ENCODE measurements at regions not wholly inside any gene's neighbourhood (a gene's known extent, or its start where the extent isn't known, plus 50 kb on each side); places are given as distances from the start of the nearest gene placed in this dataset.

- H3K4me3 ChIP-seq (ENCODE audit: low read depth, low read length): no peak overlapping the region
- DNase-seq (ENCODE audit: low read depth, low spot score): no peak
- TF ChIP-seq CTCF (IDR thresholded peaks at IDR 0.05; ENCODE audit: low read depth, low read length): no peak
- in situ Hi-C loops (cut with HindIII; ENCODE audit: low sequenced_read_pairs): no loop called here
Observed at GRCh38 chr15:37794947-37795346, 139.5 kb upstream of the TMCO5A start.

GRCh38 chr15:37801529-37801928, 132.9 kb upstream of the TMCO5A start:
- in situ Hi-C loops (cut with HindIII; ENCODE audit: low sequenced_read_pairs): no loop called here

GRCh38 chr15:37806808-37807207, 127.6 kb upstream of the TMCO5A start:
- TF ChIP-seq CTCF (IDR thresholded peaks at IDR 0.05; ENCODE audit: low read depth, low read length): no peak
- no peak for DNase-seq (ENCODE audit: low read depth, low spot score)
- no peak overlapping the region for H3K4me3 ChIP-seq (ENCODE audit: low read depth, low read length)
- in situ Hi-C loops (cut with HindIII; ENCODE audit: low sequenced_read_pairs): no loop called here

More at GRCh38 chr15:37801529-37801928, 132.9 kb upstream of the TMCO5A start:
- DNase-seq (ENCODE audit: low read depth, low spot score): no peak
- H3K4me3 ChIP-seq (ENCODE audit: low read depth, low read length): no peak overlapping the region
- no peak for TF ChIP-seq CTCF (IDR thresholded peaks at IDR 0.05; ENCODE audit: low read depth, low read length)

- TF ChIP-seq CTCF (IDR thresholded peaks at IDR 0.05; ENCODE audit: low read depth, low read length): no peak
- H3K4me3 ChIP-seq (ENCODE audit: low read depth, low read length): no peak overlapping the region
- in situ Hi-C loops (cut with HindIII; ENCODE audit: low sequenced_read_pairs): no loop called here
- DNase-seq (ENCODE audit: low read depth, low spot score): no peak
Observed at GRCh38 chr15:37810381-37810780, 124.1 kb upstream of the TMCO5A start.

- DNase-seq (ENCODE audit: low read depth, low spot score): no peak
- TF ChIP-seq CTCF (IDR thresholded peaks at IDR 0.05; ENCODE audit: low read depth, low read length): no peak
- in situ Hi-C loops (cut with HindIII; ENCODE audit: low sequenced_read_pairs): no loop called here
- no peak overlapping the region for H3K4me3 ChIP-seq (ENCODE audit: low read depth, low read length)
Observed at GRCh38 chr15:37813306-37813705, 121.1 kb upstream of the TMCO5A start.

GRCh38 chr15:37814847-37815515, 119.5 kb upstream of the TMCO5A start:
- DNase-seq (ENCODE audit: low read depth, low spot score): no peak
- in situ Hi-C loops (cut with HindIII; ENCODE audit: low sequenced_read_pairs): no loop called here
- no peak overlapping the region for H3K4me3 ChIP-seq (ENCODE audit: low read depth, low read length)
- TF ChIP-seq CTCF (IDR thresholded peaks at IDR 0.05; ENCODE audit: low read depth, low read length): no peak

Measured in astrocyte of the spinal cord (primary cell).